ENCODE measurements at regions not wholly inside any gene's neighbourhood (a gene's known extent, or its start where the extent isn't known, plus 50 kb on each side); places are given as distances from the start of the nearest gene placed in this dataset.

- TF ChIP-seq CTCF (conservative IDR thresholded peaks at IDR 0.05 in 1 of 2, IDR thresholded peaks at IDR 0.05 in 1 of 2; ENCODE audit: low read depth in 1 of 2, low read length in 2 of 2) (no peak), EZH2 (IDR thresholded peaks at IDR 0.05; ENCODE audit: low read length, missing control alignments) (no peak)
These were observed 2471.7 kb downstream of the ARAP2 start for GRCh38 chr4:33772582-33772981.

Measured in fibroblast of lung (primary cell).